AG09309 (cell line): ENCODE measurements at regions not wholly inside any gene's neighbourhood (a gene's known extent, or its start where the extent isn't known, plus 50 kb on each side); places are given as distances from the start of the nearest gene placed in this dataset.
A peak's percentile ranks its signal among the peaks of the same experiment; 100 is the strongest.

Source experiments
- DNase-seq: peaks from one replicate; pipeline ENCODE4 v3.0.0-alpha.2; 2010; ENCODE audit warnings: low read depth
- H3K4me3 ChIP-seq: 2 replicates; pipeline ENCODE4 v1.5.1; 2011; ENCODE audit warnings: mild to moderate bottlenecking, low read depth, low read length, moderate library complexity; ENCODE audit not compliant: control insufficient read depth
- CTCF ChIP-seq: IDR thresholded peaks from 2 replicates; pipeline ENCODE4 v1.5.1; 2011; ENCODE audit warnings: mild to moderate bottlenecking, low read depth, low read length, inconsistent platforms; ENCODE audit not compliant: insufficient read depth, control insufficient read depth; ENCODE audit errors: missing control alignments

GRCh38 chr6:21915707-21916260, 322.2 kb downstream of the SOX4 start:
- TF ChIP-seq CTCF, result no peak
- no peak for DNase-seq
- H3K4me3 ChIP-seq, result peak overlapping the region; percentile 17

GRCh38 chr6:21918041-21918440, 324.5 kb downstream of the SOX4 start:
- no peak for DNase-seq
- H3K4me3 ChIP-seq, result no peak overlapping the region
- TF ChIP-seq CTCF, result no peak

- DNase-seq, result no peak
- no peak overlapping the region for H3K4me3 ChIP-seq
- TF ChIP-seq CTCF, result no peak
Observed at GRCh38 chr6:21918666-21919065, 325.1 kb downstream of the SOX4 start.

GRCh38 chr6:21922086-21922485, 328.5 kb downstream of the SOX4 start:
- no peak for DNase-seq
- TF ChIP-seq CTCF, result no peak
- H3K4me3 ChIP-seq, result no peak overlapping the region

GRCh38 chr6:21924002-21924401, 330.5 kb downstream of the SOX4 start:
- no peak for TF ChIP-seq CTCF
- H3K4me3 ChIP-seq, result no peak overlapping the region
- no peak for DNase-seq

- H3K4me3 ChIP-seq, result no peak overlapping the region
- DNase-seq, result no peak
- no peak for TF ChIP-seq CTCF
Observed at GRCh38 chr6:21928827-21929226, 335.3 kb downstream of the SOX4 start.
